ENCODE measurements at regions not wholly inside any gene's neighbourhood (a gene's known extent, or its start where the extent isn't known, plus 50 kb on each side); places are given as distances from the start of the nearest gene placed in this dataset.
"Not testable (repeated sequence)": the region's sequence is repeated elsewhere in the genome, so short reads cannot be mapped to it uniquely, and the experiment has no call there.

- DNase-seq (ENCODE audit: low spot score in 2 of 2), result no peak
- H3K4me1 ChIP-seq, result no peaks in the 10 kb centered on the region
- H3K36me3 ChIP-seq, result no peaks in the 10 kb centered on the region
- no peak overlapping the region for H3K27ac ChIP-seq
- TF ChIP-seq EP300 (IDR thresholded peaks at IDR 0.05) (no peak), POLR2AphosphoS5 (IDR thresholded peaks at IDR 0.05) (no peak), POLR2A (IDR thresholded peaks at IDR 0.05) (no peak), CTCF (IDR thresholded peaks at IDR 0.05) (no peak)
- no peak overlapping the region for H3K4me3 ChIP-seq
- no peaks in the 10 kb centered on the region for H3K9me3 ChIP-seq
- H3K27me3 ChIP-seq, result no peaks in the 10 kb centered on the region
Measured at GRCh38 chr7:120064565-120064964, 208.4 kb upstream of the KCND2 start.

DNA sequence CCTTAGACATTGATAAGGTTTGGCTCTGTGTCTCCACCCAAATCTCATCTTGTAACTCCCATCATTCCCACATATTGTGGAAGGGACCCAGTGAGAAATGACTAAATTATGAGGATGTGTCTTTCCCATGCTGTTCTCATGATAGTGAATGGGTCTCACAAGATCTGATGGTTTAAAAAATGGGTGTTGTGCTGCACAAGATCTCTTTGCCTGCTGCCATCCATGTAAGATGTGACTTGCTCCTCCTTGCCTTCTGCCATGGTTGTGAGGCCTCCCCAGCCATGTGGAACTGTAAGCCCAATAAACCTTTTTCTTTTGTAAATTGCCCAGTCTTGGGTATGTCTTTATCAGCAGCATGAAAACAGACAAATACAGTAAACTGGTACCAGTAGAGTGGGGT, 206.1 kb upstream of the KCND2 start:
- H3K9me3 ChIP-seq; H3K4me1 ChIP-seq; DNase-seq (ENCODE audit: low spot score in 2 of 2); H3K27ac ChIP-seq; H3K36me3 ChIP-seq; H3K27me3 ChIP-seq; H3K4me3 ChIP-seq: not testable (repeated sequence)

GRCh38 chr7:120070201-120070600, 202.8 kb upstream of the KCND2 start:
- Histone ChIP-seq H3K36me3 (no peaks in the 10 kb centered on the region), H3K27ac (no peak overlapping the region), H3K4me3 (no peak overlapping the region), H3K27me3 (no peaks in the 10 kb centered on the region), H3K9me3 (no peaks in the 10 kb centered on the region), H3K4me1 (no peaks in the 10 kb centered on the region)
- no peak for TF ChIP-seq POLR2A (IDR thresholded peaks at IDR 0.05)
- no peak for TF ChIP-seq EP300 (IDR thresholded peaks at IDR 0.05)
- no peak for TF ChIP-seq CTCF (IDR thresholded peaks at IDR 0.05)
- no peak for TF ChIP-seq POLR2AphosphoS5 (IDR thresholded peaks at IDR 0.05)
- WGBS, result 89% methylated on average over 1 of the region's 1 CpG
- no peak for DNase-seq (ENCODE audit: low spot score in 2 of 2)

DNA sequence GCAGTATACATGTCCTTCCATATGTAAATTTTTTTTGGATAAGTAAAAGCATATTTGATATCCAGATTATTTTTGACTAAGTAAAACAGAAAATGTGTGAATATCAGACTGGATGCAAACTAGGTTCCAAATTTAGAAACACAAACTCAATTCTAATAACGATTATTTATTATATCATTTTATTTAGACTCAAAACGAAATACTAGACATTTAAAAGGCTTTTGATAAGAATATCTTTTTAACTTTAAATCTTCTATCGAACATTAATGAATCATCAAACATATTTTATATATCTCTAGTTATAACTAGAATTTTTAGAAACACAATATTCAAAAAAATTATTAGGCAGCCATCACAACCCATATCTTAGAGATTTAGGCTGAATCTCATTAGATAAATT, 195.2 kb upstream of the KCND2 start:
- DNase-seq (ENCODE audit: low spot score in 2 of 2), result no peak
- Histone ChIP-seq H3K27me3 (no peaks in the 10 kb centered on the region), H3K4me3 (no peak overlapping the region), H3K9me3 (no peaks in the 10 kb centered on the region), H3K36me3 (no peaks in the 10 kb centered on the region), H3K4me1 (no peaks in the 10 kb centered on the region), H3K27ac (no peak overlapping the region)
- 77% methylated on average over 3 of the region's 3 CpGs for WGBS
- TF ChIP-seq POLR2A (IDR thresholded peaks at IDR 0.05), result no peak
- no peak for TF ChIP-seq CTCF (IDR thresholded peaks at IDR 0.05)
- no peak for TF ChIP-seq EP300 (IDR thresholded peaks at IDR 0.05)
- TF ChIP-seq POLR2AphosphoS5 (IDR thresholded peaks at IDR 0.05), result no peak

- Histone ChIP-seq H3K9me3 (no peaks in the 10 kb centered on the region), H3K36me3 (no peaks in the 10 kb centered on the region), H3K27ac (no peak overlapping the region), H3K4me3 (no peak overlapping the region), H3K27me3 (no peaks in the 10 kb centered on the region), H3K4me1 (no peaks in the 10 kb centered on the region)
- WGBS, result 81% methylated on average over 1 of the region's 1 CpG
- DNase-seq (ENCODE audit: low spot score in 2 of 2), result no peak
- TF ChIP-seq POLR2AphosphoS5 (IDR thresholded peaks at IDR 0.05) (no peak), CTCF (IDR thresholded peaks at IDR 0.05) (no peak), POLR2A (IDR thresholded peaks at IDR 0.05) (no peak), EP300 (IDR thresholded peaks at IDR 0.05) (no peak)
Measured at GRCh38 chr7:120079022-120079421, 194.0 kb upstream of the KCND2 start.

DNA sequence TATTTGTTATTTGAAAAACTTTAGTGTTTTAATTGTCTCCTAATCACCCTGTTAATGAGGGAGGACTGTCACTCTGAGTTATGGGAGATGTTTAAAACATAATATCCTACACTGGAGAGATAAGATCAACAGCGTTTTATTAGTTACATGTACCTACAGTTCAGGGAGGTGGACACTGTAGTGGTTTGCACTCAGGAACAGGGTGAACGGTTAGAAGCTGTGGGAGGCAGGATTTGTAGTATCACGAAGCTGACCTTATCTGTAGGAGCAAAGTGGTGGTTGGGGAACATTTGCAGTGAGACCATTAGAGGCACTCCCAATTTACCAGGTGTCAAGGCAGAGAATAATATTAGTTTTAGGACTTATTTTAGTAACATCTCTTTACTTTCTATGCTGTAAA, 193.3 kb upstream of the KCND2 start:
- Histone ChIP-seq H3K9me3 (no peaks in the 10 kb centered on the region), H3K36me3 (no peaks in the 10 kb centered on the region), H3K27me3 (no peaks in the 10 kb centered on the region), H3K27ac (no peak overlapping the region), H3K4me1 (no peaks in the 10 kb centered on the region), H3K4me3 (no peak overlapping the region)
- no peak for DNase-seq (ENCODE audit: low spot score in 2 of 2)
- 52% methylated on average over 3 of the region's 3 CpGs for WGBS
- TF ChIP-seq POLR2AphosphoS5 (IDR thresholded peaks at IDR 0.05), result no peak

GRCh38 chr7:120086468-120086867, 186.5 kb upstream of the KCND2 start:
- not testable (repeated sequence) for H3K27ac ChIP-seq
- WGBS, result 88% methylated on average over 16 of the region's 16 CpGs

More at GRCh38 chr7:120086468-120086867, 186.5 kb upstream of the KCND2 start:
- not testable (repeated sequence) for H3K36me3 ChIP-seq; DNase-seq (ENCODE audit: low spot score in 2 of 2); H3K27me3 ChIP-seq; H3K9me3 ChIP-seq; H3K4me1 ChIP-seq; H3K4me3 ChIP-seq
